H1 (cell line): ENCODE measurements at regions not wholly inside any gene's neighbourhood (a gene's known extent, or its start where the extent isn't known, plus 50 kb on each side); places are given as distances from the start of the nearest gene placed in this dataset.

Experiments
- CTCF ChIA-PET: fragments of 300-600 bp; sonication (Branson Sonifier 250); formaldehyde crosslinking; loops from one replicate; lab custom pipeline; 2021; ENCODE audit not compliant: partially characterized antibody; lab: Charles Lee
- POLR2A ChIA-PET: fragments of 300-600 bp; sonication (Branson Sonifier 250); formaldehyde crosslinking; loops from one replicate; lab custom pipeline; 2021; ENCODE audit warnings: inconsistent platforms; ENCODE audit not compliant: partially characterized antibody; lab: Charles Lee
- DNase-seq, 2 experiments: peaks; one replicate each; pipeline versions ENCODE4 v3.0.0 to v3.0.0-alpha.2; 2010 to 2022; ENCODE audit warnings: low spot score in 2 of 2, low read depth in 1 of 2, mixed read lengths in 1 of 2
- FAIRE-seq: peaks from 2 replicates; lab custom pipeline; 2011; peaks lifted over from hg19 to GRCh38; lab: Jason Lieb, UNC
- H2AFZ ChIP-seq: 2 replicates; pipeline ENCODE4 v1.8.1; 2012; ENCODE audit warnings: low read length, inconsistent platforms
- H2AK5ac ChIP-seq: 2 replicates; pipeline ENCODE4 v1.6.1; 2013; ENCODE audit warnings: low read depth, low read length
- H2BK120ac ChIP-seq: replicated peaks from 2 replicates; pipeline ENCODE3; 2013; ENCODE audit warnings: low read depth, low read length, inconsistent platforms
- H2BK12ac ChIP-seq: 2 replicates; pipeline ENCODE4 v1.6.1; 2013; ENCODE audit warnings: low read depth, low read length
- H2BK15ac ChIP-seq: 2 replicates; pipeline ENCODE4 v1.6.1; 2013; ENCODE audit warnings: low read length
- H2BK20ac ChIP-seq: 2 replicates; pipeline ENCODE4 v1.6.1; 2013; ENCODE audit warnings: low read length
- H2BK5ac ChIP-seq: 2 replicates; pipeline ENCODE4 v1.6.1; 2013; ENCODE audit warnings: low read depth, low read length
- H3K14ac ChIP-seq: 2 replicates; pipeline ENCODE4 v1.6.1; 2013; ENCODE audit warnings: inconsistent platforms; ENCODE audit not compliant: insufficient read length
- H3K18ac ChIP-seq: 2 replicates; pipeline ENCODE4 v1.6.1; 2013; ENCODE audit warnings: low read length; ENCODE audit errors: extremely low read depth
- H3K23ac ChIP-seq: 2 replicates; pipeline ENCODE4 v1.6.1; 2013; ENCODE audit warnings: inconsistent platforms; ENCODE audit not compliant: insufficient read length
- H3K23me2 ChIP-seq: 2 replicates; pipeline ENCODE4 v1.6.1; 2013; ENCODE audit warnings: low read depth, low read length
- H3K27ac ChIP-seq: 2 replicates; pipeline ENCODE4 v1.6.1; 2011; ENCODE audit warnings: low read depth, low read length, inconsistent platforms
- H3K27me3 ChIP-seq, 4 experiments: replicated peaks in 1 of 4; 1 replicate in 1 of 4; 2 replicates in 3 of 4; pipeline versions ENCODE4 v1.6.1 to v1.8.1; 2011 to 2013; ENCODE audit warnings: low read length in 3 of 4, mild to moderate bottlenecking in 3 of 4, inconsistent platforms in 2 of 4, mixed read lengths in 2 of 4, moderate library complexity in 1 of 4; ENCODE audit not compliant: control insufficient read depth in 3 of 4, insufficient read depth in 3 of 4; ENCODE audit errors: extremely low read depth in 1 of 4
- H3K36me3 ChIP-seq, 4 experiments: 2 replicates each; pipeline versions ENCODE4 v1.6.1 to v1.8.1; 2011 to 2013; ENCODE audit warnings: mild to moderate bottlenecking in 4 of 4, low read length in 3 of 4, moderate library complexity in 2 of 4, control low read depth in 1 of 4, inconsistent platforms in 1 of 4; ENCODE audit not compliant: insufficient read depth in 4 of 4, control insufficient read depth in 2 of 4
- H3K4ac ChIP-seq: replicated peaks from 2 replicates; pipeline ENCODE3; 2013; ENCODE audit warnings: low read length, low read depth, mixed read lengths, inconsistent platforms; ENCODE audit not compliant: insufficient read length
- H3K4me1 ChIP-seq, 4 experiments: replicated peaks in 1 of 4; 1 replicate in 1 of 4; 2 replicates in 3 of 4; pipeline versions ENCODE4 v1.6.1 to v1.8.1; 2011 to 2013; ENCODE audit warnings: low read length in 3 of 4, inconsistent platforms in 2 of 4, mixed read lengths in 1 of 4; ENCODE audit not compliant: insufficient read depth in 4 of 4, control insufficient read depth in 3 of 4
- H3K4me2 ChIP-seq, 2 experiments: 2 replicates each; pipeline versions ENCODE4 v1.6.1 to v1.8.1; 2011 to 2013; ENCODE audit warnings: low read depth in 2 of 2, low read length in 2 of 2, control low read depth in 1 of 2, inconsistent platforms in 1 of 2, mild to moderate bottlenecking in 1 of 2; ENCODE audit not compliant: insufficient read depth in 1 of 2
- H3K4me3 ChIP-seq, 4 experiments: fragments of 200-600, 300-600 bp in 1 of 4; sonication (generic), shearing (Covaris generic), sonication (Bioruptor Twin) in 1 of 4; 2 replicates each; pipeline versions ENCODE4 v1.5.1 to v1.8.1; 2011 to 2016; ENCODE audit warnings: low read length in 4 of 4, low read depth in 3 of 4, control low read depth in 2 of 4, inconsistent platforms in 2 of 4, mild to moderate bottlenecking in 2 of 4, mixed read lengths in 1 of 4, moderate library complexity in 1 of 4; ENCODE audit not compliant: insufficient read depth in 2 of 4; ENCODE audit errors: extremely low read depth in 1 of 4
- H3K56ac ChIP-seq: replicated peaks from 2 replicates; pipeline ENCODE3; 2013; ENCODE audit warnings: low read depth, mild to moderate bottlenecking, mixed read lengths, low read length, inconsistent platforms; ENCODE audit not compliant: insufficient read length
- H3K79me1 ChIP-seq: 2 replicates; pipeline ENCODE4 v1.6.1; 2013; ENCODE audit warnings: low read depth, low read length, control low read depth
- H3K79me2 ChIP-seq, 2 experiments: 2 replicates each; pipeline versions ENCODE4 v1.6.1 to v1.8.1; 2012 to 2013; ENCODE audit warnings: low read length in 2 of 2, mild to moderate bottlenecking in 2 of 2, inconsistent platforms in 1 of 2; ENCODE audit not compliant: insufficient read depth in 2 of 2, control insufficient read depth in 1 of 2
- H3K9ac ChIP-seq, 4 experiments: replicated peaks in 1 of 4; 1 replicate in 1 of 4; 2 replicates in 3 of 4; pipeline versions ENCODE4 v1.6.1 to v1.8.1; 2011 to 2013; ENCODE audit warnings: low read depth in 3 of 4, low read length in 3 of 4, control low read depth in 2 of 4, mild to moderate bottlenecking in 2 of 4, moderate library complexity in 2 of 4, inconsistent platforms in 1 of 4; ENCODE audit errors: extremely low read depth in 1 of 4
- H3K9me3 ChIP-seq, 2 experiments: 2 replicates each; pipeline versions ENCODE4 v1.6.1 to v1.8.1; 2012 to 2013; ENCODE audit warnings: mild to moderate bottlenecking in 2 of 2, moderate library complexity in 2 of 2, control low read depth in 1 of 2, inconsistent platforms in 1 of 2, low read depth in 1 of 2, low read length in 1 of 2, mixed read lengths in 1 of 2; ENCODE audit not compliant: insufficient read depth in 2 of 2
- H4K20me1 ChIP-seq, 2 experiments: replicated peaks in 1 of 2; 2 replicates each; pipeline versions ENCODE3 to v1.8.1; 2011 to 2013; ENCODE audit warnings: inconsistent platforms in 2 of 2, low read length in 2 of 2, mild to moderate bottlenecking in 1 of 2; ENCODE audit not compliant: insufficient read depth in 2 of 2, control insufficient read depth in 1 of 2
- H4K5ac ChIP-seq: 2 replicates; pipeline ENCODE4 v1.6.1; 2013; ENCODE audit warnings: low read length, low read depth, mixed read lengths, inconsistent platforms; ENCODE audit not compliant: insufficient read length
- H4K8ac ChIP-seq: 2 replicates; pipeline ENCODE4 v1.8.0; 2013; ENCODE audit warnings: mild to moderate bottlenecking, moderate library complexity, low read length, inconsistent platforms; ENCODE audit not compliant: insufficient read depth; ENCODE audit errors: extremely low read depth
- H4K91ac ChIP-seq: replicated peaks from 2 replicates; pipeline ENCODE3; 2013; ENCODE audit warnings: low read length, mixed read lengths, inconsistent platforms; ENCODE audit not compliant: insufficient read length
- ASH2L ChIP-seq: fragments of 200-600, 300-600 bp; sonication (generic); IDR thresholded peaks from one replicate; pipeline ENCODE4 v1.7.1; 2017; ENCODE audit warnings: low read length
- NRF1 ChIP-seq: IDR thresholded peaks from 2 replicates; pipeline ENCODE4 v1.6.1; 2011; ENCODE audit warnings: mild to moderate bottlenecking, low read depth, low read length, improper control_type of control experiment
- RNF2 ChIP-seq: fragments of 200-900, 300-1000 bp; sonication (generic); IDR thresholded peaks from 2 replicates; pipeline ENCODE4 v1.7.1; 2016; ENCODE audit warnings: borderline replicate concordance, low read depth, mild to moderate bottlenecking, antibody characterized with exemption, low read length; ENCODE audit not compliant: poor library complexity, severe bottlenecking; ENCODE audit errors: missing control alignments
- WGBS, 2 experiments: shearing (Covaris generic) in 1 of 2; methylation state at CpG; one replicate each; pipeline versions ENCODE4 v1.1.6 to v1.1.7; 2013 to 2015; ENCODE audit warnings: low lambda C conversion rate in 2 of 2, mixed read lengths in 2 of 2, inconsistent platforms in 1 of 2, low coverage in 1 of 2, missing lambda C conversion rate in 1 of 2; ENCODE audit not compliant: insufficient replicate concordance in 2 of 2, insufficient coverage in 1 of 2, insufficient read length in 1 of 2; ENCODE audit errors: extremely low coverage in 1 of 2, missing lambda C conversion rate in 1 of 2; 5-methylcytosine and 5-hydroxymethylcytosine counted together

DNA sequence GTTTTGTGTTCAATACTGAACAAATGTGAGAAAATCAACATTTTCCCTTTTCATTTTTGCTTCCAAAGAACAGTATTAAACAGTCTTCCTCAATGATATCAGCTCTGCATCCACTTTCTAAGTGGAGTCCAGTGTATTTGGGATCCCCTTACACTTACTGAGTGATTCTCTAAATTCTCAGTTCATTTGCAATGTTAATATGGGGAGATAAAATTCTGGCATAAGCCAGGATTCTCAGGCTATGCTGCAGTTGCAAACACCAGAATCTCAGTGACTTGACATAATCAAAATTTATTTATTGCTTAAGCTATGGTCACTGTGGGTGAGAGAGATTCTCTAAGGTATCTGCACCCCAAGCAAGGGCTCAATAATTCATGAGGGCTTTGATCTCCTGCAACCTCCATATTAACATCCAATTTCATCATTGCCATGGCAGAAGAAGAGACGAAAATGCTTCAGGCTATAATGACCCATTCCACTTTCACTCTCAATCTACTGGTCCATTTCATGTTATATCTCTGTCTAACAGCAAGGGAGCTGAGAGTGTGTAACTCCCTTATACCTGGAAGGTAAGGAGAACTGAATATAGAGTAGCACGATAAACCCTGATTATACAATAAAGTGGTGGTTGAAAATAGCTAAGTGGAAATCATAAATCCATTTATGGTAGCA lies 64.1 kb upstream of the CARD18 start:
- H3K9me3 ChIP-seq: no peaks in the 10 kb centered on the region
- H2AK5ac ChIP-seq: no peak overlapping the region
- H3K56ac ChIP-seq: no peak overlapping the region
- POLR2A ChIA-PET: no interaction called here
- no peak overlapping the region for H3K18ac ChIP-seq
- H3K4me2 ChIP-seq: no peak overlapping the region
- WGBS, 2 experiments: 88% methylated on average over 2 of the region's 2 CpGs; no CpG with 5 or more reads in 1 of the 2 experiments
- no peaks in the 10 kb centered on the region for H3K36me3 ChIP-seq
- H3K23ac ChIP-seq: no peak overlapping the region
- no peaks in the 10 kb centered on the region for H4K20me1 ChIP-seq
- H3K23me2 ChIP-seq: no peaks in the 10 kb centered on the region
- H3K4ac ChIP-seq: no peak overlapping the region
- CTCF ChIA-PET: no interaction called here
- H4K91ac ChIP-seq: no peak overlapping the region
- no peak overlapping the region for H2AFZ ChIP-seq
- no peak overlapping the region for H3K14ac ChIP-seq
- no peaks in the 10 kb centered on the region for H3K4me1 ChIP-seq
- H4K8ac ChIP-seq: no peak overlapping the region
- H2BK15ac ChIP-seq: no peak overlapping the region
- no peak overlapping the region for H2BK120ac ChIP-seq
- H3K27ac ChIP-seq: no peak overlapping the region
- H3K9ac ChIP-seq: no peak overlapping the region
- no peaks in the 10 kb centered on the region for H3K27me3 ChIP-seq
- H3K4me3 ChIP-seq: no peak overlapping the region
- H3K79me2 ChIP-seq: no peaks in the 10 kb centered on the region
- H2BK12ac ChIP-seq: no peak overlapping the region
- no peak for DNase-seq
- no peak overlapping the region for H2BK5ac ChIP-seq
- no peak for TF ChIP-seq ASH2L
- TF ChIP-seq RNF2: no peak
- TF ChIP-seq NRF1: no peak
- H2BK20ac ChIP-seq: no peak overlapping the region
- H3K79me1 ChIP-seq: no peaks in the 10 kb centered on the region
- no peak overlapping the region for H4K5ac ChIP-seq
- no peak for FAIRE-seq
